IPS DF 4.7 (cell line): ENCODE measurements at regions not wholly inside any gene's neighbourhood (a gene's known extent, or its start where the extent isn't known, plus 50 kb on each side); places are given as distances from the start of the nearest gene placed in this dataset.

ENCODE experiments used
- DNase-seq: peaks from one replicate; pipeline ENCODE4 v3.0.0-alpha.2; 2013; ENCODE audit warnings: low spot score; ENCODE audit errors: extremely low read depth

DNA sequence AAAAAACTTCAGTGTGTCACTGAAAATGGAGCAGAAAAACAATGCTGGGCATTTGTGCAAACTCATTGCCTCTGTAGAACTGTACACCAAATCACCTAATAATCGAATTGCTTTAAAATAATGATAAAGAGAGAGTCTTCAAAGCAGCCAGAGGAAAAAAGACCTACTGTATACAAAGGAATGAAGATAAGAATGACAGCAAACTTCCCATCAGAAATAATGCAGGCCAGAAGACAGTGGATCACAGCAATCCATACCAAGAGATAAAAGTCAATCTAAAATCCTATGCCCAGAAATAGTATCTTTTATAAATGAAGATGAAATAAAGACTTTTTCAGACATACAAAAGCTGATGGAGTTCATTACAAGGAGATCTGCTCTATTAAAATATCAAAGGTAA lies 134.7 kb upstream of the VEPH1 start:
- no peak for DNase-seq

DNA sequence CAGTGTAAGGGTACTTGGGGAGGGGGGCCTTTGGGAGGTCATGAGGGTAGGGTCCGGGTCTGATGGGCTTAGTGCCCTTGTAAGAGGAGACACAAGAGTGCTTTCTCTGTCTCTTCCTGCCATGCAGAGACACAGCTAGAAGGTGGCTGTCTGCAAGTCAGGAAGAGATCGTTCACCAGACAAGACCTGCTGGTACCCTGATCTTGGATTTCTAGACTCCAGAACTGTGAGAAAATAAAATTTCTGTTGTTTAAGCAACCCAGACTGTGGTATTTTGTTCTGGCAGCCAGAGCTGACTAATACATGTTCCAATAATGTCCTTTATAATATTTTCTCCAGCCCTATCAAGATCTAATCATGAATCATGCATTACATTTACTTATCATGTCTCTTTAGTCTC lies 130.0 kb upstream of the VEPH1 start:
- no peak for DNase-seq

DNA sequence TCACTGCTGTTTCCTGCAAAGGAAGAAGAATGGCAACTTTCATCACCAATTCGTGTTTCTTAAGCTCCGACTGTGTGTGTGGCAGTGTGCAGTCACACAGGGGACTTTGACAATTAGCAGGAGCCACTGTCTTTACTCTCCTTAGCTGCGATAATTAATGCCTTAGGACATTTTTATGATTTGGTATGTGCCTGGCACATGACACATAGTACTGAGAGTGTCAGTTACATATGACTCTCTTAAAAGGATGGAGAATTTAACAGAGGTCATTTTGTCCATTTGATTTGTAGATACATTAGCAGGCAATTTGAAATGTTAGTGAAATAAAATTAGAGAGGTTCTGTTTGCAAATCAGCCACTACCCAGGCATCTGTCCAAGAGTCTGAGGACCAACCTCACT lies 128.9 kb upstream of the VEPH1 start:
- DNase-seq, result no peak

DNA sequence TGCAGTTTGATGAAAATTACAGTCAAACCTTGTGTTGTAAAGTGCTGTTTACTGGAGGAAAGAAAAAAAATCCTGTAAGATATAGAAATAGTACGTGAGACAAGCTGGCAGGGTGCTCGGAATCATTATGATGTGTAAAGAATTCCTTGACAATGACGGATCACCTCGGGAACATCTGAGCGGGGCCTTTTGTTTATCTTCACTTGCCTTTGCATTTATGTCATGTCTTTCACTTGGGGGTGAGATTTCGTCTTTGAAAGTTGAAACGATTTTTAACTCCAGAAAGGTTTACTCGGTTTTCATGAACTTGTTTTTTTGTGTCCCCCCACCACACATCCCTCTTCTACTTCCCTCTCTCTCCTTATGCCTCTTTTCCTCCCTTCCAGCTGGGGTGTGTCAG lies 128.3 kb upstream of the VEPH1 start:
- no peak for DNase-seq

DNA sequence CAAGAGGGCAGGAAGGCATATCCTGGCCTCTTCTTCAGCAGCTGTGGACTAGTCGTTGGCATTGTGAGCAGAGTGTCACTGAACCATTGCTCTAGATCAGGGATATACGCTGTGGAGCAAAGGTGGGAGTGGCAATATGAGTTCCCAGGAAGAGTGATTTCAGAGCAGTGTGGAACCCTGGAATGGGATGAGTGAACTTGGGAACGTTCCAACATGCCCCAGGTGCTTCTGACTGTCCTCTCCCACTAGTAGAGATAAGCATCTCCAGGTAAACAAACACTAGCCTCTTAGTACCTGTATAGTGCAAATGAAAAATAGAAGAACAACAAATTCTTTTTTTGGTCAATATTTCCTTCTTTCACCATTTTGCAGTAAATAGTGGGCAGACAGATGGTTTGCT lies 123.6 kb upstream of the VEPH1 start:
- no peak for DNase-seq

DNA sequence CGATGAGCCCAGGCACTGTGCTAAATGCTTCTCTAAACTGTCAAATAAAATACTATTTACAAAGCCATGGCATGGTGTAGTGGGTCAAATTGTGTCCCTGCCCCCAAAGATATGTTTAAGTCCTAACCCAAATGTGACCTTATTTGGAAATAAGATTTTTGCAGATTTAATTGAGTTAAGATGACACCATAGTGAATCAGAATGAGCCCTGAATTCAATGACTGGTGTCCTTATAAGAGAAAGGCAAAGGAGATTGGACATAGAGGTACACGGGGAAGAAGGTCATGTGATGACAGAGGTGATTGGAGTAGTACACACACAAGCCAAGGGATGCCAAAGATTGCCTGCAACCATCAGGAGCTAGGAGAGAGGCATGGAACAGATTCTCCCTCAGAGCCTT lies 121.6 kb upstream of the VEPH1 start:
- DNase-seq, result no peak

DNA sequence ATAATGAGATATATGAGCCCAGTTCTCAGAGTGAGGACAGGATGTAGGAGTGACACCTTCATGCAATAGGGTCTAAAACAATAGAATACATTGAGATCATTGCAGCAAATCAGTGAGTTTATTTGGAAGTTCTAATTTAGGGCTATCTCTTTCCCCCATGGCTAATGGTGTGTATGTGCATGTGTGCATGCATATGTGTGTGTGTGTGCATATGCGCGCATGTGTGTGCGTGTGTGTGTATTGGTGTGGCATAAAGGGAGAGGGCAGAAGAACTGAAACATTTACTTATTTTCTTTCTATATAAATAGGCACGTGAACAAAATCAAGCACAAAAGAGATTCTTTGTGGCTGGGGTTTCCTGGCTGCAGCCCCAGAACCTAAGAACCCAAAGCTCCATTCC lies 115.7 kb upstream of the VEPH1 start:
- no peak for DNase-seq

DNA sequence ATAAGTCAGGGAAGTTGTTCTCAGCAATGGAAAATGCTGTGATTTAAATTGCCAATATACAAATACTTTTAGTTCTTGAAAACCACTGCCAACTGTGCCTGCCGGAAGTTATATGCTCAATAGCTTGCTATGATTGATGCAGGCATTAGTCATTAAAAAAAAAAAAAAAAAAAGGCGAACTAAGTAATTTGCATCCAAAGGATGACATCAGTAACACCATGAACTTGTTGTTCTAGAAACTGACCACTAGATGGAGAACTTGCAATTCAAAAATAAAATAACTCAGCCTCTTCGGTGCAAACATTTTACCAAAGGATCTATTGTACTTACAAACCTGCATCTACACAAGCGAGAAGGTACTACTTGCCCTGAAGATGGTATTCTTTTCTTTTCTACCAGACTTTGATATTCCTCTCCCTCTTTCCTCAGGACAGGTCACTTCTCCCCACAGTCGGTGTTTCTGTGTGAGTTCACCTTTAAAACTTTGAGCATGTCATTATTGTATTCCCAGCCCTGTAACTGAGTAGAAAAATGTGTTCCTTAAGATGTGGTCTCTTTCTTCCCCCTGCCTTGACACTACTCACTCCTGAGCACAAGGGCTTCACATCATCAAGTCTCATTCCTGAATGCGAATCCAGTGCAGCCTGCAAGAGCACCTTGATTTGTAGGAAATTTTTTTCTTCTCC lies 115.0 kb upstream of the VEPH1 start:
- peak; percentile 22 for DNase-seq

DNA sequence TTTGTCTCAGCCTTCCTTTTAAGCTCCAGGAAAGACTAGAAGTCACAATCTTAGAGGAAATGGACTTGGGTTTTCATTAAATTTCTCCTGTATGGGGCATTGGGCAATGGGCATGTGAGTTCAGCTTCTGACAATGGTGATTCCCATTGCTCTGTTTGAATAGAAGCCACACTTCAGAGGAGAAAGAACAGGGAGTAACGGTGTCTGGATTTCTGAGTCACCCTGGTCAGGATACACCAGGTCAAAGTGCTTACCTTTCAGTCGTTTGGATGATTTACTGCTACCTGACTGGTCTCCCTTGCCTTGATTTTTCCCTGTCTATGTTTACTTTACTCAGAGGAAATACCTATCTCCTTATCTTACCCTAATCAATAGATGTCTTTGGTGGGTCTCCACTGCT lies 111.7 kb upstream of the VEPH1 start:
- no peak for DNase-seq

DNA sequence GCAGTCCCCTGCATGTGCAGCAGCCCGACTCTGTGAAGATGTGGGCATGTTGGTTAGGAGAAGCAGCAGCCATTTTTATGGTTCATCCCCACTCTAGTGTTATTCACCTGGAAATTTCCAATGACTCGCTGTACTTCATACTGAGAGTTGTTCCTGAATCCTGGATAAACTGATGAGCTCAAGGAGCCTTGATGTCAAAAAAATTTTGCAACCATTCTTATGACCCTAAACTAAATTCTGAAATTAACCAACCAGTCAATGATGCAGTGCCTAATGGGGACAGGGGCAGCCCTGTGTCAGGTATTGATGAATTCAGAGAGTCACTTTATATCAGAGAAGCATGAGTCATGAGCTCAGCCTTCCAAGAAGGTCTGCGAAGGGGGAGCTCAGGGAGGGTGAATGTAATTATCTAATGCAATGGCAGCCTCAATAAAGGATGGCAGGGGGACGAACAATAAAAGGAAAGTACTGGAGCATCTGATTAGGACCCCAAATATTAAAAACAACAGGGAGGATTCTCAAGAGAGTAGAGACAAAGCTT lies 108.4 kb upstream of the VEPH1 start:
- no peak for DNase-seq

DNA sequence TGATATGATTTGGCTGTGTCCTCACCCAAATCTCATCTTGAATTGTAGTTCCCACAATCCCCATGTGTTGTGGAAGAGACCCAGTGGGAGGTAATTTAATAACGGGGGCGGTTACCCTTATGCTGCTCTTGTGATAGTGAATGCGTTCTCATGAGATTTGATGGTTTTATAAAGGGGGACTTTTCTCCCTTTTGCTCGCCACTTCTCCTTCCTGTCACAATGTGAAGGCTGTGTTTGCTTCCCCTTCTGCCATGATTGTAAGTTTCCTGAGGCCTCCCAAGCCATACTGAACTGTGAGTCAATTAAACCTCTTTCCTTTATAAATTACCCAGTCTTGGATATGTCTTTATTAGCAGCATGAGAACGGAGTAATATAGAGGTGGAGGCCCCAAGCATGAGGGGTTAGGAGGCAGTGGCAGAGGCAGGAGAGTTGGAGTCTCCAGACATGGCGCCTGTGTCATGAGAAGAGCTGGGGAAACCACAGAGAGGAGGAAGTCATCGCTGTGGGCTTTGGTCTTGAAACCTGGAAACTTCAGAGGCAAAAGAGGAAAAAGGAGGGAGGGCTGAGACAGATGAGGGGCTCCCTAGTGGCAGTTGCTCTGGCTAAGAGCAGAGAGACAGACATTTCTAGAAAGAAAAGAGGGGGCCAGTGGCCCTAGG lies 107.8 kb upstream of the VEPH1 start:
- no peak for DNase-seq

DNA sequence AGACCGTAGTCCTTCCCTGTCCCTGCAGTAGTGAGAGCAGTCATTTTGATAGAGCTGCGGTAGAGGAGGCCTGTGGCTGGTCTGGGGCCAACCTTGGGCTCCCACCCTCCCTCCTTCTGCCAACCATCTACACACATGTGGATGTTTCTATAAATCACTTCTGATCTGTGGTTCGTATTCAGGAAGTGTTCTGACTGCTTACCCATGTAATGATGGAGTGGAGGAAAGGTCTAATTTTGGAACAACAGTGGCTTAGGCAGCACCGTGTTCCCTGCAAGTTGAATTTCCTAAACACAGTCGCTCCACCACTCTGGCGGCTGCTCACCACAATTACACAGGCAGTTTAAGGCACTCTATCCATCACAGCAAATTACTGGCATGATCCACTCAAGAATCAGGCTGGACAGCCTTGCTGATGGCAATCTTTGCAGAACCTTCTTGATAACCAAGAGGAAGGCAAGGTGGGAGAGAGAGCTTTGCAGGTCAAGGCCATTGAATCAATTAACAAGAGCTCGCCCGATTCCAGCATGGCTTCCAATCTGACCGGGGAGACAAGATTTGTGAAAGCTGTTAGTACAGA lies 104.7 kb upstream of the VEPH1 start:
- DNase-seq, result no peak

DNA sequence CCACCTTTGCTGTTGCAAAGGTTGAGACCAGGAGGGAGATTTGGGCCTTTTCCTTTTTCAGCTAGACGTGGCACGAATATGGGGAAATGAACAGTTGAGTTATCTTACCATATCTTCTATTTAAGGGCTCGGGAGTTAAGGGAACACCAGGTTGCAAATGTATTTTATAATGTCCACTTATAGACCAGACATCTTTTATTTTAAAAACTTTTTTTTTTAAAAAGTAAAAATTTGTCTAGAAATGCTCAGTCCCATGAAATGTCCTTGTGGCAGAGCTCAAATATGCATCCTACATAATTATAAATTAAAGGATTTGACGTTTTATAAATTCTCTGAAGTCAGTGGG lies 103.6 kb upstream of the VEPH1 start:
- no peak for DNase-seq

DNA sequence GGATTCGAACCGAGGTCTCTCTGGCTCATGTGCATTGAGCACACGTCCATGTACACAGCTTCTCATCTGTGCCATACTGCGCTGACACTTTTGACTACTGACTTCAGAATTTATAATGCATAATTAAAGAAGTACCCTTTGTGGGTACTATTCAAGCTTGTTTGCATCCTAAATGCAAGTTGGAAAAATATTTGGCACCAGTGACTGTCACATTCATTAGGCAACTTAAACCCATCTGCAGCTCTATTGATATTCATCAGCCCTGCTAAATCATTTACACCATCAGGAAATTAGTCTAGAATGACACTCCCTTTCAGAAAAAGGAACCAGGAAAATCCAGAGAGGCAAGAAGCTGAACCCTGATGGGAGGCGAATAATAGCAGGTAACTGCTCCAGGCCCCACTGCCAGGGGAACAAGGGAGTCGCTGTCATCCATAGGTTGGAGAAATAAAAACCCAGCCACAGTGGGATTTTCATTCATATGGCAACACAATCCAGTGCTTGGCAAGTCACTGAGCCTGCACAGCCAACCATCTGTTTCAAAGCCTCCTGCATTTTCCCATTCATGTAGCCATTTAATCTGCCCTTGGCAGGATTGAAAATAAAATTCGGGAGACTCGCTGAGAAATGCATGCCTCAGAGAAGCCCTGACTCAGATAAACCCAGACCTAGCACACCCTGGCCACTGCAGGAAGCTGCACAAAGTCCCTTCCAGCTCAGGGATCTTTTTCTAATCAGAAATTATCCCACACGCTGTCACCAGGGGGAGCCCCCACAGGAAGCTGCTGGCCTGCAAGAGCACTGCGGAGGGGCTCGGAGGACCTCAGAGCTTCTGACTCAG lies 103.0 kb upstream of the VEPH1 start:
- DNase-seq, result peak; percentile 53

DNA sequence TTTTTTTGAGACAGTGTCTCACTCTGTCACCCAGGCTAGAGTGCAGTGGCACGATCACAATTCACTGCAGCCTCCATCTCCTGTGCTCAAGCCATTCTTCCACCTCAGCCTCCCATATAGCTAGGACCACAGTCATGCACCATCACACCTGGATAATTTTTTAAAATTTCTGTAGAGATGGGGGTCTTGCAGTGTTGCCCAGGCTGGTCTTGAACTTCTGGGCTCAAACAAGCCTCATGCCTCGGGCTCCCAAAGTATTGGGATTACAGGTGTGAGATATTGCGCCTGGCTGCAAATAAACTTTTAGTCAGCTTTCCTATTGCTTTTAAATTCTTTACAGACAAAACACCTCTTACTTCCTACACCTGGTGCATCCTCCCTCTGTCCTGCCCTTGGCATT lies 102.1 kb upstream of the VEPH1 start:
- no peak for DNase-seq

DNA sequence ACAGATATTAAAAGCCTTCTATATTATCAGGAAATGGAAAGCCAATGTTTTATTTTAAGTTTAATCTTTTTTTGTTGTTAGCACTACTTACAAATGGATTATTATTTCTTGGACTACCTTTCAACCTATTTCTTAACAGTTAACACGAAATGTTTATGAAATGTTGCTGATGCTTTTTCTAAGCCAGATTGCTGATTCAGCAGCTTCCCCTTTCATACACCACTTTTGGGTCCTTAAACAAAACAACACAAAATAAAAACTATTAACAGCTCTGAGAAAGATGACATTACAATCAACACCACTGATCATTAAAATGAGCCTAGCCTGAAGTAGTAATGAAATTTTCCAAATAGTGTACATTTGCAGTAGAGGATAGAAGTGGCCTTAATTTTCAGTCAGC lies 99.2 kb upstream of the VEPH1 start:
- no peak for DNase-seq

DNA sequence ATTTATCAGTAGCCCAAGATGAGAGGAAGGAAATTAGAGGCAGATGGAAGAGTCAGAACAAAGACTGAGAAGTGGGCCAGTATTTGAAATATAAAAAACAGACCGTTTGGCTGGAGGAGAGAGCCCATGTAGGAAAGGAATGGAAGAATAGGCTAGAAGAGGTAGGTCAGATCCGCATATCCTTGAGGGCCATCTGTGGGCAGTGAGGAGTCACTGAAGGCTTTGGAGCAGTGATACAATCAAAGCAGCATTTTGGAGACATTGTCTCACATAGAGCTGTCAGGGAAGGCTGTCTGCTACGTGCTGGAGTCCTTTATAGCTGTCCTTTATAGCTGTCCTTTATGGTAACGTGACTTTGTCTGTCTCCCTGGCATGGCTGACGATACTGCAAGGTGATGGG lies 92.0 kb upstream of the VEPH1 start:
- DNase-seq, result no peak

DNA sequence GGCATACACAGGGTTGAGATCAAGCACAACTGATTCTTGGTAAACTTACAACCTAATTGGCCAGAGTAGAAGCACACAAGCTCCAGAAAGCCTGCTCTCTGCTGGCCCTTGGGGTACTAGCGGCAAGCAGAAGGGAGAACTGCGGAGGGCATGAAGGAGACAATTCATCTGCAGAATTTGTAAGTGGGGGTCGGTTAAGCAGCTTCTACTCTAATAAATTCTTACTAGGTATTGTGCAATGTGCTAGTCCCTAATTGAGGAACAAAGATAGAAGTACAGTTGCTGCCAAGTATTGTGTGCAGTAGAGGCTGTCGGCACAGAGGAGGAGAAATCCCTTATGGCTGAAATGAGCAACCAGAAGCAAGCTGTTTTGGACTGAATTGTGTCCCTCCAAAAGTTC lies 91.2 kb upstream of the VEPH1 start:
- DNase-seq, result no peak

DNA sequence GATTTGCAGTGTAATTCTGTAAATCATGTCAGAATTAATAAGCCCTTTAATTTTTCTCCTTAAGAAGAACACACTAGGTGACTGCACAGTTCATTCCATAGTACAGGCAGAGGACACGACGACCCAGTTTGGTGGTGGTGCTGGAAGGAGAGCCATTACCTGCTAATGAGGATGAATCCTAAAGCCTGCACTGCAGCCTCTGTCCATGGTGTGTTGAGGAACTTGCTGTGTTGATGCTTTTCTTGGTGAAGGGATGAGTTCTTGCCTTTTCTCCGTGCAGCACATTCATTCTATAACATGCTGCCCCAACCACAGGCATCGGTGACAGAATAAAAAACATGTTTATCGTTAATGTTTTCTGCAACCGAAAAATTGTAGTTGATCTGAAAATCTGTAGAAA lies 89.6 kb upstream of the VEPH1 start:
- no peak for DNase-seq

DNA sequence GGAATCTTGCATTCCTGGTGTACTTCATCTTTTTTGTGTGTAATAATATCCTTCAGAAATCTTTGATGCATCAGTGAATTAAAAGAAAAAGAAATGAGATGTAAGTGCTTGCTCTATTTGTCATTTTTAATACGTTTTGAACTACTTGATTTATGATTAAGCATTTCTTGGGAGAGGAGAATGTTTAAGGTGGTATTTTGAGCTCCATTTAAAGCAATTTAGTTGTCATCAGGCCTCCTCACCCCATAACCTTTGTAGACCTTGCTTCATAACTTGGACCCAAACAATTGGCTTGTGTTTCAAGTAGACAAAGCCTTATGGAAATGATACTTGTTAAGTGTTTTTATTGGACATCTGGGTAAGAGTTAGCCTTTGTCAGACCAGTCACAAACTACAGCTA lies 87.1 kb upstream of the VEPH1 start:
- no peak for DNase-seq

DNA sequence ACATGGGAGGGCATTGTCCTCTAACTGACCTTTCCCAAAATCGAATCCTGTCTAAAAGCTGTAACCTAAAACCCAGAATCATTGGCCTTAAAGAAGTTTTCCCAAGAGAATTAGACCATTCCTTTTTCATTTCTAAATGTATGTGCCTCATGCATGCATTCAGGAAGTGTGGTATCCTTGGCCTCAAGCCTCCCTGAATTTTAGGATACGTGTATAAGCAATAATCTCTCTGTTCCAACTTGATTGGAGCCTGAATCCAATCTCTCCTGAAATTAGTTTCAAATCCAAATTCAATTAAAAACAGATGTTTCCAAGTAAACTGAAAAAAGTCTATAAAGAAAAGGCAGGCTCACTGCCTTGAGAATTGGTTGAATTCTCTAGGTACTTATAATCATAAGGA lies 86.0 kb upstream of the VEPH1 start:
- no peak for DNase-seq

DNA sequence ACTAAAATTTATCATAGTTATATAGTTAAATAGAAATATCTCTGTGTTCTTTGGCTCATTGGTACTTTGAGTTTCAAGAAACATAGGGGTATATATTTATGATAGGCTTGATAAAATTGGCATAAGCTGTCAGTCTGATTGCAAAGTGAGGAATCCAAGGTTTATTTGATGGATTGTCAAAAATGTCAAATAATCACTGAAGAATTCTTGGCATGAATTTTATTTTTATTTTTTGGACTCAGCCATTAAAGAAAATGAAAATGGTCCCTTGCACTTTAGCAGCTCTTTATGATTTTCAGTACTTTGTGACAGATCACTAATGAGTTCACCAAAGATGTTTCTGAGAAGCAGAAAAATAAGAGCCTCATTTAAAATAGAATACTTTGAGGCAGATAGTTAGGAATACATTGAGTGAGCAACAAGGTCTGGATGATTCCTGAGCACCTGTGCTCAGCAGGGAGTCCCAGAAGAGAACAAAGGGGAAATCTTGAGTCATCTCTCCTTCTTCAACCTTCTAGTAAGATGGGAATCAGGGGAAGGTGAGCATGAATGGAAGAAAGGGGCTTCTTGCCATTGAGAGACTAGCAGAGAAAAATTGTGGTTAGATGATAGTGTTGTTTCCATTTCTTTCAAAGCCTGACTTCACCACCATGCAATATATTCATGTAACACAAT lies 85.3 kb upstream of the VEPH1 start:
- DNase-seq, result peak; percentile 28
